HL-60 (cell line): ENCODE measurements at regions not wholly inside any gene's neighbourhood (a gene's known extent, or its start where the extent isn't known, plus 50 kb on each side); places are given as distances from the start of the nearest gene placed in this dataset.
"Not testable (repeated sequence)": the region's sequence is repeated elsewhere in the genome, so short reads cannot be mapped to it uniquely, and the experiment has no call there.

Experiments
- DNase-seq, 2 experiments: peaks; one replicate each; pipeline ENCODE4 v3.0.0-alpha.2; 2010 to 2020; ENCODE audit warnings: low read depth in 1 of 2, low spot score in 1 of 2
- H3K27ac ChIP-seq: fragments of 250-450 bp; sonication (Bioruptor Pico); replicated peaks from 2 replicates; pipeline ENCODE4 v1.5.1; 2020; ENCODE audit warnings: mild to moderate bottlenecking, moderate library complexity
- H3K27me3 ChIP-seq: fragments of 250-450 bp; sonication (Bioruptor Pico); 2 replicates; pipeline ENCODE4 v1.5.1; 2021; ENCODE audit warnings: mild to moderate bottlenecking, moderate library complexity; ENCODE audit not compliant: insufficient read depth, poor library complexity, severe bottlenecking
- H3K4me3 ChIP-seq: replicated peaks from 2 replicates; pipeline ENCODE4 v1.5.1; 2011; ENCODE audit warnings: mild to moderate bottlenecking, control low read depth, low read length; ENCODE audit not compliant: insufficient read depth
- CTCF ChIP-seq: IDR thresholded peaks from one replicate; pipeline ENCODE4 v1.5.1; 2011; ENCODE audit warnings: low read length, control low read depth, inconsistent platforms; ENCODE audit not compliant: insufficient read depth
- GABPA ChIP-seq: IDR thresholded peaks from 2 replicates; pipeline ENCODE4 v1.6.1; 2012; ENCODE audit warnings: low read depth
- POLR2AphosphoS5 ChIP-seq: IDR thresholded peaks from 2 replicates; pipeline ENCODE4 v1.6.1; 2012; ENCODE audit warnings: low read depth
- REST ChIP-seq: IDR thresholded peaks from 2 replicates; pipeline ENCODE4 v1.6.1; 2012; ENCODE audit warnings: low read depth; ENCODE audit not compliant: insufficient replicate concordance
- SPI1 ChIP-seq: IDR thresholded peaks from 2 replicates; pipeline ENCODE4 v1.6.1; 2012; ENCODE audit warnings: low read depth, mild to moderate bottlenecking, borderline replicate concordance

GRCh38 chr5:119299242-119299614 is 56.6 kb upstream of the TNFAIP8 start:
- not testable (repeated sequence) for H3K27me3 ChIP-seq, DNase-seq, H3K4me3 ChIP-seq, H3K27ac ChIP-seq

GRCh38 chr5:119299615-119300310 is 56.1 kb upstream of the TNFAIP8 start:
- DNase-seq, H3K4me3 ChIP-seq, H3K27ac ChIP-seq, H3K27me3 ChIP-seq: not testable (repeated sequence)

- Histone ChIP-seq H3K27me3 (no peaks in the 10 kb centered on the region), H3K4me3 (no peak overlapping the region), H3K27ac (no peak overlapping the region)
- DNase-seq, result no peak
- TF ChIP-seq REST, result no peak
- no peak for TF ChIP-seq CTCF
- no peak for TF ChIP-seq GABPA
- no peak for TF ChIP-seq SPI1
- TF ChIP-seq POLR2AphosphoS5, result no peak
These were observed 55.5 kb upstream of the TNFAIP8 start for GRCh38 chr5:119300311-119300670.

- Histone ChIP-seq H3K4me3 (no peak overlapping the region), H3K27ac (no peak overlapping the region), H3K27me3 (no peaks in the 10 kb centered on the region)
- no peak for DNase-seq
- TF ChIP-seq SPI1, result no peak
- no peak for TF ChIP-seq GABPA
- no peak for TF ChIP-seq POLR2AphosphoS5
- TF ChIP-seq REST, result no peak
- TF ChIP-seq CTCF, result no peak
These were observed 54.6 kb upstream of the TNFAIP8 start for GRCh38 chr5:119301210-119301609.

- no peak for TF ChIP-seq GABPA
- no peak for TF ChIP-seq SPI1
- H3K27ac ChIP-seq, result no peak overlapping the region
- DNase-seq, result no peak
- H3K4me3 ChIP-seq, result no peak overlapping the region
- H3K27me3 ChIP-seq, result no peaks in the 10 kb centered on the region
These were observed 53.9 kb upstream of the TNFAIP8 start for GRCh38 chr5:119301906-119302305.
